H4 (cell line): ENCODE measurements at regions not wholly inside any gene's neighbourhood (a gene's known extent, or its start where the extent isn't known, plus 50 kb on each side); places are given as distances from the start of the nearest gene placed in this dataset.

Experiments used
- DNase-seq: peaks from one replicate; pipeline ENCODE4 v3.0.0-alpha.2; 2015; ENCODE audit warnings: low spot score

DNA sequence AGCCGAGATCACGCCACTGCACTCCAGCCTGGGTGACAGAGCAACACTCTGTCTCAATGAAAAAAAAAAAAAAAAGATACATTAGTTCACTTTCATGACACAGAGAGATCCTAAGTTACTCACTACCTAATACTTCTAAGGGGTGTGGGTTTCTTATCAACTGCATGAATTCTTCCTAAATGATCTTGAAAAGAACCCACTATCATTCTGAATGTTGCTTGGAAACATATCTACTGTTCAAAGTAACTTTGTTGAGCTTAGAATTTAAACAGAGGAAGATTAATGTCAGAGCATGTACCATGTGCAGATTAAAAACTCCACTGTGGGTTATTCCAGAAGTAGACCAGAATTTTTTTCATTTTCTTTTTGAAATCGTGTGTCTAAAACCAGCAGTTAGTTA is 241.5 kb downstream of the LTN1 start:
- DNase-seq: no peak

DNA sequence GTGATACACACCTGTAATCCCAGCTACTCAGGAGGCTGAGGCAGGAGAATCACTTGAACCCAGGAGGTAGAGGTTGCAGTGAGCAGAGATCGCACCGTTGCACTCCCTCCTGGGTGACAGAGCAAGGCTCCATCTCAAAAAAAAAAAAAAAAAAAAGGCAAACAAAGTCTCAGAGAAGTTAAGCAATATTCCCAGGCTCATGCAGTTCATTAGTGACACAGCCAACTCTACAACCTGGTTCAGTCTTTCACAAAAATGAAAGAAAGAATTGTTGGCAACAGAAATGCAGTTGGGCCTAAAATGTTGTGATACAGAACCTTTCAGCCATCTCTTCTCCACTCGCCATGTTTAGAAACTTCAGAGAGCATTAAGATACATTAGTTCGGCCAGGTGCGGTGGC is 242.1 kb downstream of the LTN1 start:
- DNase-seq: no peak

DNA sequence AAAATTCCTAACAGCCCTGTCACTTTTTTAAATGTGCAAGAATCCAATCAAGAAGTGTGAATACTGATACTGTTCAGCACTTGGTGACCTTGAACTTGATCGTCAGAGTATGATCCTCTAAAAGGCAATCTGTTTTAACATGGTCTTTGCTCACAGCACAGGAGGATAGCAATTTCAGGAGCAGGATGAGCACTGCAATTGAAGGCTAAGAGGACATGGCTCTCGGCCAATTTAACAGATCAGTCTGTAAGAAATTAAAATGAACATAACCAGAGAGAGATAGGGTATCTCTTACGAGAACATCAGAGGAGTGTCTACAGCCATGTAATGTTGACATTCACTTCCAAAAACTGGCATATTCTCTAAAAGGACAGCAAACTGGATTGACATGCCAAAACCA is 243.1 kb downstream of the LTN1 start:
- DNase-seq: no peak

DNA sequence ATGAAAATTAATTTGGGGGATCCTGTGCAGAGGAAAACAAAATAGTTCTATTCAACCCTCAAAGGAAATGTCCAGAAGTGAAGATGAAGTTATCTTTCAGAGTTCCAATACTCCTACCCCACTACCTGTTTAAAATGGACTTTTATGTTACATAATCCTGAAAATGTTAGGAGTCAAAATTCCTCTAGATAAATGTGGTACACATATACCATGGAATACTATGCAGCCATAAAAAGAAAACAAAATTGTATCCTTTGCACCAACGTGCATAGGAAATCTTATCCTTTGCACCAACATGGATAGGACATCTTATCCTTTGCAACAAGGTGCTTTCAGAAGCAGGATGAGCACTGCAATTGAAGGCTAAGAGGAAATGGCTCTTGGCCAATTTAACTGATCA is 245.2 kb downstream of the LTN1 start:
- DNase-seq: no peak

DNA sequence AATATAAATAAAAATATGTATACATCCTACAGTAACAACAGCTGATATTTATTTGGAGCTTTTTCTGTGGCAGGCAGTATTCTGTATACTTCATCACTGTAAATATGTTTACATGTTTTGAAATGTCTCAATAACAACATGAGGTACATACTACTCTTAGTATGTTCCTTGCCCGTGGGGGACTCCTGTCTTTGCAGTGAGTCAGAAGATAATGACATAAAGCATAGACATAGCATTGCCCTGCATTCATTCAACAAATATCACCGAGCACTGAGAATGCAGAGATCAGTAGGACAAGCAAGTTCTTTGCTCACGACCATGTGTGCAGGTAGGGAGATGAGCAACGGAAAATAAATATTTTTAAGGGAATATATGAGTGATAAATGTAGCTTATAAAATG is 246.5 kb downstream of the LTN1 start:
- no peak for DNase-seq

DNA sequence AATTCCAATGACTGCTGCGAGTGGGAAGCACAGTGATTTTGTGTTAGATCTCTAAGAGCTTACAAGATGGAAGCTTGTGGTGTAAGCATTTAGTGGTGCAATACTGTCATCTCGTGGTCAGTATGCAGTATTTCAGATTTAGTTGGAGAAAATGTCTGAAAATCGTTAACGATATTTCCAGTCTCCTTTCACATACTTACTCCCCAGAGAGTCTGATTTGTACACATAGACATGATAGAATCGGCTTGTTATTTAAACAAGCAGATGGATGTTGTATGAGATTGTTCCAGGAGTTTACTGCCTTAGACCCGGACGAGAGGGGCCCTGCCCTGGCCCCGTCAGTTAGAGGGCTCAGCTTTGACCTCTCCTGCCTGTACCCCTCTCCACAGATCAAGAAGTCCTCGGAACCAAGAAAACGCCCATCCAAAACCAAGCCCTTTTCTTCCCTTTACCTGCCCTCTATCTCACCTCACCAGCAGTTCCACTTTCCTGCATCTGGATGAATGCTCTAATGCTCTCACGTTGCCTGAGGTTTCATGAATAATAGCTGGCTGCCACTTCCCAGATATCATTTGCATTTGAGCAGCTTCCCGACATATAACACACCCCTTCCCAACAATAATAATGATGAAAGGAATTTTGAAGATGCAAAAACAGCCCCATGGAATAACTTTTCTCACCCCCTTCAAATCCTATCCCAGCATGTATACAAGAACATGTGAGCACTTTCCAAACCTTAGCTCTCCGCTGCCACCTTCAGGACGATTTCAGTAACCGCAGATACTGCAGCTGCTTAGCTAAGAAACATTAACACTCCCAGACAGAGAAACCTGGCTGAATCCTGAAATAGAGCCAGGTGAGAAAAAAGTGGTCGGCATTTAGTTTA is 247.3 kb downstream of the LTN1 start:
- DNase-seq: peak; percentile 86

DNA sequence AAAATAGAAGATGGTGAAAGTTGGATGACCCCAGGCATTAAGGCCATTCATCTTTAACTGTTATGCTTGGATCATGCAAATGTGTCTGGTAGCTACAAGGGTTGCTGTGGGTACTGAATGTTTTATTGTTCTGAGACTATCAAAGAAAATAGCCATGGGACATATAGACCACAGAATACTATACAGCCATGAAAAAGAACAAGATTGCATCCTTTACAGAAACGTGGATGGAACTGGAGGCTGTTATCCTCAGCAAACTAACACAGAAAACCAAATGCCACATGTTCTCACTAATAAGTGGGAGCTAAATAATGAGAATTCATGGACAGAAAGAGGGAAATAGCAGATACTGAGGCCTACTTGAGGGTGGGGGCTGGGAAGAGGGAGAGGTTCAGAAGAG is 249.0 kb downstream of the LTN1 start:
- no peak for DNase-seq

DNA sequence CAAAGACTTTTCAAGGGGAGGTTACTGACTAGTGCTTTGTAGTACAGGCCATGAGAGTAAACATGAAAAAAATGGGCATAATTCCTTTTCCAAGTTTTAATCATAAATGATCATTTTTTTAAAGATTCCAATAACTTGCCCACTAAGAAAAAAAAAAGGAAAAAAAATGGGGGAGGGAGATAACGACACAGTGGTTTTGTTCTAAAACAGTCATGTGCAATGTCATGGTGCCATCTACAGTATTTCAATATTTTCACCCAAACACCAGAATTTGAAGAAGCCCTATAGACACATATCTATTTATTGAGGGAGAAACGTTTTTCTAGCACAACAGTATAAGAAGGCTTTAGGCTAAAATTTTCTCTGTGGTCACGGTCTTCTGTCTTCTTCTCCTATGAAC is 250.2 kb downstream of the LTN1 start:
- peak; percentile 18 for DNase-seq

DNA sequence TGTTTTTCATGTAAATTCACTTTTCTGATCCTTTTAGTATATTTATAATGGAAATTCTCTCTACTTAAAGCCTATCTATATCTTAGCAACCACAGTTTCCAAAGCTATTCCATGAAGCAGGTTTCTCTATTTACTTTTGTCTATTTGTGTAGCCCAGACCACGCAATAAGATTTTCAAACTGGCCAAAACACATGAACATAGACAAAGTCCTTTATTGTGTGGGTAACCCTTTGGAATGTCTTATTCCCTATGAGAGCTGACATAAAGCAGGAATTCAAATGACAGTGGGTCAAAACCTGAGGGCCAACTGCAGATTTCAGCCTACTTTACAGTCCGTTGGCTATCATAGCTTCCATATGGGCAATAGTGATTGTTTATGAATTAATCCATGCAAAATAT is 252.6 kb downstream of the LTN1 start:
- no peak for DNase-seq

DNA sequence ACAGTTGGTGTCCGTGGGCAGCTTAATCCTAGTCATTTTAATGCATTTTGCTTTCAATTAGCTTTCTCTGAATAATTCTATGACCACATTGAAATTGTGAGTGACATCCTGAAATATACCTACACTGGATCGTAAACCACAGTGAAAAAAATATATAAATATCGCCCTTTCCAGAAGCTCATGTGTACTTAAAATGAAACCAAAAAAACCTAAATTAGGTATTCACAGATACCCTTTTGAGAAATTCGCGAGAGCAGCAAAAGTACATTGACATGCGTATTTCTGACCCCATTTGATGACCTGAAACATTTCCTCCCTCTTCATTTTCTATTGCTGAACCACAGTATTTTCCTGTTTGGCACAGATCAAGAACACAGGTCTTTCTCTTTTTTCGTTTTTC is 253.8 kb downstream of the LTN1 start:
- DNase-seq: no peak

DNA sequence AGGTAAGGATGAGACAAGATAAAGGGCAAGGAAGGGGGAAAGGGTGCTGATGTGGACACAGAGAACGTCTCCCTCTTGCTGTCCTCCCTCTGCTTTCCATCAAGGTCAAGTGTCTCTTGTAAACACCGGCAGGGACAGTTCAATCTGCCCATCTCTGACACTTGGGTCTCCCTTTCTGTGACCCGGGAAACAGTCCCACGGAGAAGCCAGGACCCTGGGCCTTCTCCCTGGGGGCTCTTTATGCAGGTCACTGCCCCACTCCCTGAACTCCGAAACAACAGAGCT is 254.3 kb downstream of the LTN1 start:
- no peak for DNase-seq

DNA sequence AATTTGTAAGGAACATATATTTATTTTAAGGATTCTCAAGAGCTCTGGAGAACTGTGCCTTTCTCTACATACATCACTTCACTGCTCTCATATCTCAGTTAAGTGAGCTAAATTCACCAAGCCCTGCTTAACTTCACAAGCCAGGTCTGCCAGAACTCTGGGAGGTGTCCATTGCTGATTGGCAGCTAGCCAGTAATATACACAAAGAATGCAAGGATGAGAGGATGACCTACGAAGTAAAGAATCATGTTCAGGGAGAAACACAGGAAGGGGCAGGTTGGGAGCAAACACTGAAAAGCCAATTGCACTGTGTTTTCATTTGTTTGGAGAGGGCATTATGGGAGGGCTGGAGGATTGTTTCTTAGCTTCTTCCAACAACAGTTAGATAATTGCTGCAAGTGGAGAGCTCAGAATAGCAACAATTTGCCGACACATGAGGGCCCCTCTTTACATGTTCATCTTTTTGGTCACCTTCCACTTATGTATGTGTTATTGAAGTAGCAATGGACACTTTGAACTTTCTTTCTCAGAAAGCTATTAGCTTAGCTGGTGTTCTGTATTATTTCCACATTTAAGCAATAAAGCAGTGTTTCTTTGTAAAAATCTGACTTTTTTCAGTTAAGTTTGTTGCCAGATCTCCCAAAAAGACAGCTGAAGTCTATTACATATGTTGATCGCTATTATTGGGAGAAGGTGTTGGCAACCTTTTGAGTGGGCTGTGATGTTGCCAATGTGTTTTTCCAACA is 254.8 kb downstream of the LTN1 start:
- DNase-seq: no peak

DNA sequence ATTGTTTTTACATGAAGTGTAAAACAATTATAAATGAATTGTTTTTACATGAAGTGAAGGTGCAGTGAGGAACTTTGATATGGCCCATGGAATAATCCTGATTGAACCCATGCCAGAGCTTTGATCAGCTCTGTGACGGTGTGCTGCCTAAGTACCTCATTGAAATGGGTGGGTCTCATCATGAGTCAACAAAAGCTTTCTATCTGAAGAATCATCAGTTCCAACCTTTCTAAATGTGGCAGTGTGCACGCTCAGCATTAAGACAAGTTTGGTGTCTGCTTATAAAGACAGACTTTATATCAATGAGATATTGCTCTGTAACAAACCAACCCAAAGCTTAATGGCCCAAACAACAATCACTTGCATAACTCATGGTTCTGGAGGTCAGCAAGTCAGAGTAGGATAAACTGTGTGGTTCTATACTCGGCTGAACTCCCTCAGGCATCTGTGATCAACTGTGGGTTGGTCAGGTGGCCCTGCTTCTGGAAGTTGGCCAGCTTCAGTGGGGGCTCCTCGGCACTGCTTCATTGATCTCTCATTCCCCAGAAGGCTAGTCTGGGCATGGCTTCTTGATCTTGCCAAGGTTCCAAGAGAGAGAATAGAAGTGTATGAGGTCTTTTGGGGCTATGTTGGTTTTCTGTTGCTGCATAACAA is 258.0 kb downstream of the LTN1 start:
- DNase-seq: no peak

DNA sequence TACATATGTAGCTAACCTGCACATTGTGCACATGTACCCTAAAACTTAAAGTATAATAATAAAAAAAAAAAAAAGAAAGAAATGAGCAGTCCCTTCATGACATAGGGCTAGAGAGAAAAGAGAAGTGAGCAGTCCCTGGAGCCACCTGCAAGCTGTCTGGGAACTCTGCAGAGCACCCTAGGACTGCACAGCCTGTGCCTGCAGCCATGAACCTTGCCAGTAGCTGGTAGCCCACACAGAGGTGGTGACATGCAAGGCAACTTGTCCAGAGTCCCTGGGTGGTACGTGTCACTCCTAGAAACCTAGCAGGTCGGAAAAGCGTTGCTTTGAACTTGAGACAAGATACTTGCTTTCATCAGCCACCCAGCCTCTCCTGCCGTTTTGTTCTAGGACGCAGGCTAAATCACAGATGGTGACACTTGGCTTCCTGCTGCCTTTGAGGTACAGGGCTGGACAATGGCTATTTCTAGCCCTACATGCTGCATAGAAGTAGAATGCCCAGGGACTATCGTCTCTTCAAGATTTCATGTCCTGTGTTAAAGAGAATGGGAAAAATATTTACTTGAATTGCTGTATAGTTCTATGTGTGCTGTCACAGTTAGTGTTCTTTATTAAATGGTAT is 260.9 kb downstream of the LTN1 start:
- no peak for DNase-seq

DNA sequence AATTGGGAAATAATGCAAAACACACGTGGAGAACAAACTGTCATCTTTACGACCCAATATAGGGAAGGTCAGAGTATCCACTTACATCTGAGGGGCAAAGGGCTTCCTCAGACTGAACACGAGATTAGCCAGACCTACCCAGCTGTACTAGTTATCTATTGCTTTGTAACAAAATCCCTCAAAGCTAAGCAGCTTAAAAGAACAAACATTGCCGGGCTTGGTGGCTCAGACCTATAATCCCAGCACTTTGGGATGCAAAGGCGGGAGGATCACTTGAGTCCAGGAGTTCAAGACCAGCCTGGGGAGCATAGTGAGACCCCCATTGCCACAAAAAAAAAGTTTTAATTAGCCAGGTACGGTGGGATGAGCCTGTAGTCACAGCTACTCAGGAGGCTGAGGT is 262.8 kb downstream of the LTN1 start:
- no peak for DNase-seq

DNA sequence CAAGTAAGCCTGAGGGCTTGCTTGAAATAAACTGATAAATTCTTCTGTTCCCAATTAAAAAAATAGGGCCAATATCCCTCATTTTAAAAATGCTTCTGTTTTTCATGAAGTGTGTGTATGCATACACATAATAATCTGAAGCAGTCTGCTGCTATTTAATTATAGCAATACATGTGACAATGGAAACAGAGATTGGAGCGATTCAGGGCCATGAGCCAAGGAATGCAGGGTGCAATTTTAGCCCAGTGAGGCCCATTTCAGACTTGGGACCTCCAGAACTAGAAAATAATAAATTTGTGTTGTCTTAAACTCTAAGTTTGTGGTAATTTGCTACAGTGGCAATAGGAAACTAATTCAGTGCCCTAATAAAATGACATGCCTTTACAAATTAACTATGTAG is 264.9 kb downstream of the LTN1 start:
- DNase-seq: no peak

DNA sequence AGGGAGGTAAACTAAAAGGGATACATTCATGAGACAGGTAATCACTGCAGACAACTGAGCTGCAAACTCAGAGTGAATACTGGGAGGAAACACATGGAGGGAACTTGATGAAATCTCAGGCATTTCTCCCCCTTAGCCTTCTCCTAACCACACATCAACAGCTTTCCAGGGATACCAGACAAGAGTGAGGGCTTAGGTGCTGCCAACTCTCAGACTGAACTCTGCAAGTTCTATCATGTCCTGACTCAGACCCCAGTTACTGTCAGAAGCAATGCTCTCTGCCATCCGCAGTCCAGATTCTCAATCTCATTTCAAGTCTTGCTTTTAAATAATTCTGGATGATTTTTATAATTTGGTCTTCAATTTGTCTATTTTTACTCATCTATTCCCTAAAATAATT is 267.3 kb downstream of the LTN1 start:
- DNase-seq: no peak

DNA sequence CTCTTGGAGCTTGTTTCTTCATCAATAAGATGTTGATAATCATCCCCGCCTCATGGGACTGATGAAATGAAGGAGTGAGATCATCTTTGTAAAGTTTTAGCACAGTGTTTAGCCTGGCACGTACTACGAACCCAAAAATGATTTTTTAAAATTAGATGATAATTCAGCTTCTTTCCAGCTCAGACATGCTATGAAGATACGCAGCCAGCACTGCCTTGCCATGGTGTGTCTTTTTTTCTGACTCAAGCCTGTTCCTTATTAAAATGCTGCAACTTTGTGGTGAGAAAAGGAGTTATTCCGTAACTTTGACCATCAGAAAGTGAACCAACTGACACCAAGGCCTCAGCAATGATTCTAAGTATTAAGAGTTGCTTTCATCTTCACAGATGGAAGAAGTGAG is 269.0 kb downstream of the LTN1 start:
- DNase-seq: no peak

DNA sequence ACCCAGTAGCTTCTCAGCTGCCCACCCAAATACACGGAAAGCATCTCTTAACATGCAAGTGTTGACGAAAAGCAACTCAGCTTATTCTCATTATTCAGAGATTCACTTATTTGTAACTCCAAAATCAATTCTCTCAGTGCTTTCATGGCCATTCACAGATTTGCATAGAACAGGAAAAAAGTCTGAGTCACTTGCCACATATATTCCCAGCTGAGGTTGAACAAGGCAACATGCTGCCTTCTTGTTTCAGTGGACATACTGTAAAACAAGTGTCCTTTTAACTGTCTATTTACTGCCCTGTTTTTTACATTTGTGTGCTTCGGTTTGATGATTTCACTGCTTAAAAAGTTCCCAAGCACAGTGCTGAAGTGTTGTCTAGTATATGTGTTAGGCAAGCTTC is 273.0 kb downstream of the LTN1 start:
- DNase-seq: no peak

DNA sequence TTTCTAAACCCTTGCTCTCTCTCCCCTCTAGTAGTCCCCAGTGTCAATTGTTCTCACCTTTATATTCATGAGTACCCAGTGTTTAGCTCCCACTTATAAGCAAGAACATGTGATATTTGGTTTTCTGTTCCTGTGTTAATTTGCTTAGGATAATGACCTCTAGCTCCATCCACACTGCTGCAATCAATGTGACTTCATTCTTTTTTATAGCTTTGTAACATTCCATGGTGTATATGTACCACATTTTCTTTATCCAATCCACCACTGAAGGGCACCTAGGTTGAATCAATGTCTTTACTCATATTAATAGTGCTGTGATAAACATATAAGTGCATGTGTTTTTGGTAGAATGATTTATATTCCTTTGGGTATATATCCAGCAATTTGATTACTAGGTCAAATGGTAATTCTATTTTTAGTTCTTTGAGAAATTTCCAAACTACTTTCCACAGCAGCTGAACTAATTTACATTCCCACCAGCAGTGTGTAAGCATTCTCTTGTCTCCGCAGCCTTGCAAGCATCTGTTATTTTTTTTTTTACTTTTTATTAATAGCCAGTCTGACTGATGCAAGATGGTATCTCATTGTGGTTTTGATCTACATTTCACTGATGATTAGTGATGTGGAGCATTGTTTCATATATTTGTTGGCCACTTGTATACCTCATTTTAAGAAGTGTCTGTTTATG is 277.8 kb downstream of the LTN1 start:
- no peak for DNase-seq

DNA sequence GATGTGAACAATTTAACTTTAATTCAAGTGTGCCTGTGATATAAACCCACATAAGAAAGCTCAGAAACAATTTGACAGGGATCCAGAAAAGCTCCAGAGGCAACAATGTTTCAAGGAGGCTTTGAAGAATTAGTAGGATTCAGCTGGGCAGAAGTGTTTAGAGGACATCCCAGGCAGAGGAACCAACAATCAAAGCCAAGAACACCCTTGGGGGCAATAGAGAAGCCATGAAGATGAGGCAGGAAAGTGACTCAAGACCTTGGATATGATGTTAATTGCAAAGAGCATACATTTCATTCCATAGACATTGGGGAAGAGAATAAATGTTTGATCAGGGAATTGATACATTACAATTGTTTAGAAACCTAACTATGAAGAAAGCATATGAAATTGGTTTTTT is 280.3 kb downstream of the LTN1 start:
- DNase-seq: no peak

DNA sequence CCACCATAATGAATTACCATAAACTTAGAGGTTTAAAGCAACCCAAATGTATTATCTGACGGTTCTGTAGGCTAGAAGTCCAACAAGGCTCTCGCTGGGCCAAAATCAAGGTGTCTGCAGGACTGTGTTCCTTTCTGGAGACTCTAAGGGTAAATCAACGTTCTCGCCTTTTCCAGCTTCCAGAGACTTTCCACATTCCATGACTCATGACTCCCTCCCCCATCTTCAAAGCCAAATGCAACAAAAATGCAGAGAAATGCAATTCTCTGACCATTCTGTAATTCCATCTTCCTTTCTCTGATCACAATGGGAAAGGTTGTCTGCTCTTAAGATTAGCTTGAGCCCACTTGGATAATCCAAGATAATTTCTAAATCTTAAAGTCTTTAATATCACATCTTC is 287.1 kb downstream of the LTN1 start:
- no peak for DNase-seq
